HG02943 (cell line): ENCODE measurements at regions not wholly inside any gene's neighbourhood (a gene's known extent, or its start where the extent isn't known, plus 50 kb on each side); places are given as distances from the start of the nearest gene placed in this dataset.

ENCODE experiments used
- ATAC-seq: cut with Tn5 transposase; IDR thresholded peaks from one replicate; pipeline ENCODE4 v1.9.1; 2021; ENCODE audit warnings: mild to moderate bottlenecking, low read depth, moderate library complexity; ENCODE audit not compliant: unreplicated experiment

GRCh38 chr6:132972254-132972653, 157.9 kb downstream of the RPS12 start:
- no peak for ATAC-seq

DNA sequence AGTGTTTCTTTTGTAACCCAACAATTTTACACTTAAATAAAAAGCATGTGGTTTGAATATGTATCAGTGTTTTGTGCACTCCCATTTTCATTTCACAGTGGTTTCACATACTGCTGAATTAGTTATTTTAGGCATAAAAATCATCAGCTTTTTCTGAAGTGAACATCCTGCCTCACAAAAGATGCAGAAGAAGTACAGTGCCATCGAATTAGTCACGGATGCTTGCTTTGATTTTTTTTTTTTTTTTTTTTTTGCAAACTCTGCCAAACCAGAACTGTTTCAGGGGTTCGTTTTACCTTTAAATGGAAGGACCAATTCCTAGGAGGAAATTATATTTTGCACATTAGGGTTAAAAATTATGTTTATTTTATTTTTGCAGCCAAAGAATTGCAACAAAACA, 158.6 kb downstream of the RPS12 start:
- no peak for ATAC-seq

GRCh38 chr6:132973514-132973993, 159.2 kb downstream of the RPS12 start:
- no peak for ATAC-seq

- no peak for ATAC-seq
Measured at GRCh38 chr6:132974122-132974521, 159.8 kb downstream of the RPS12 start.

- ATAC-seq = no peak
Measured at GRCh38 chr6:132977413-132977812, 163.0 kb downstream of the RPS12 start.

DNA sequence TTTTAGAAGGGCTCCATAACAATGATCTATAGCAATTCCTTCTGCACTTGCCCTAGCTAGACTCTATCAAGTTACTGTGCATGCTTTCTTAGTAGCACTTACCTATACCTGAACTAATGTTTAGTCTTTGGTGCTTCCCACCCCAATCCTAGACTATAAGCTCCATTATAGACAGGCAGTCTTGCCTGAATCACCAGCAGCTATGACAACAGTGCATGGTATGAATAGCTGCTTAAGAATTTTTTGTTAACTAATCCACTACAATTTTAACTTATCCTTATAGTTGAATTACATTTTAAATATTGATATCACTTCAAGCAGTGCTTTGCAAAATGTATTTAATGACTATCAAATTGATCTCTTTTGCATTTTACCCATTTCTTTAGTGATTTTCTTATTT, 164.3 kb downstream of the RPS12 start:
- ATAC-seq = no peak

DNA sequence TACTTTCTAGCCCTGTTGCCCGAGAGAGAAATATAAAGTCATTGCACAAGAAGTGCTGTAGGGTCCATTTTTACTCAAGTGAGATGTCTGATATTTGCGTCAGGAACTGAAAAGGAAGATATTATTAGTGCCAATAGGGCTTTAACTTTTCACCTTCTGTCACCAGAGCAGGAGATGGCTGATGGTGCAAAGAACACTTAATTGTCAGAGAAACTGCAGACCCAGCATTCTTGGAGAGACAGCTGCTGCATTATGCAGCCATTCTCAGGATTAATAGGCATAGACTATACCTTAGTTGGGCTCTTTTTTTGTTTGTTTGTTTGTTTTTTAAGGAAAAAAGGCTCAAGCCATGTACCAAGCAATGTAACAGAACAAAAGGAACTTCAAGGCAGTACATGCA, 179.4 kb downstream of the RPS12 start:
- no peak for ATAC-seq

DNA sequence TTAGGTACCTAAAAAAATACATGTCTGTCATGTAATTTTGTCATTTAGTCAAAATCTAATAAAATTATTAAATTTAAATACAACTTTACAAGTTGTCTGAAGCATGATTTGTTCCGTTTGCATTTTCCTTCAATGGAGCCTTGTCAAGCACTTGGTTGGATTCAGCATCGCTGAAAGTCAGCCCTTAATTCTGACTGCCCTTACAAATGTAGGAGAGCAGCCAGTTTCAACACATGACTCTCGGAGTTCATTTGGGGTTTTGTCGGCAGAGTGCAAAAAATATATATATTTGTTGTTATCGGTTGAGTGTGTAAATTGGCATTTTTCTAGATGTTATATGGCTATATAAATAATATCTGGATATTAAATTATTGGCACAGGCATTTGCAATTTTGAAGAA, 180.6 kb downstream of the RPS12 start:
- ATAC-seq = no peak

GRCh38 chr6:132995432-132995831, 181.1 kb downstream of the RPS12 start:
- no peak for ATAC-seq

- no peak for ATAC-seq
Measured at GRCh38 chr6:132998418-132998817, 184.0 kb downstream of the RPS12 start.

DNA sequence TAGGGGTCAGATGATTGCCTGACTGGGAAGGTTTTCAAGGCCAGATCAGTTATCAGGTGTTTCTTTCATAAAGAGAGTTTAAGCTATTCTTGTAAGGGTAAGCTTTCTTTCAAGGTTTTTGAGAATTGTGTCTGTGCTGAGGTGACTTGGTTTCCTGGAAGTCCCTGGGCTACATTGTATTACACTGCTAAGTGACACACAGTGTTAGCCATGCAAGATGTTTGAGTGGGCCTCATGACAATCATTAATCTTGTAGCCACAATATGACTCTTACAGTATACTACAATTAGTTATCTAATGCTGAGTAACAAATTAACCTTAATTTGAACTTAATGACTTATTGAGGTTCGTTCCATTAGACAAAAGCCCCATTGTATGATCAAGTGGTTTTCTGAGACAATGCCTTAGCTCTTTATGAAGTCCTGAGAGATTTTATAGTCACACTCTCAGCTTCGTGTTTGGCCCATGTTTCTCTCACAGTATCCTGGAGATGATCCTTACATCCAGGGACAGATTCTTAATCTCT, 186.7 kb downstream of the RPS12 start:
- ATAC-seq = no peak

DNA sequence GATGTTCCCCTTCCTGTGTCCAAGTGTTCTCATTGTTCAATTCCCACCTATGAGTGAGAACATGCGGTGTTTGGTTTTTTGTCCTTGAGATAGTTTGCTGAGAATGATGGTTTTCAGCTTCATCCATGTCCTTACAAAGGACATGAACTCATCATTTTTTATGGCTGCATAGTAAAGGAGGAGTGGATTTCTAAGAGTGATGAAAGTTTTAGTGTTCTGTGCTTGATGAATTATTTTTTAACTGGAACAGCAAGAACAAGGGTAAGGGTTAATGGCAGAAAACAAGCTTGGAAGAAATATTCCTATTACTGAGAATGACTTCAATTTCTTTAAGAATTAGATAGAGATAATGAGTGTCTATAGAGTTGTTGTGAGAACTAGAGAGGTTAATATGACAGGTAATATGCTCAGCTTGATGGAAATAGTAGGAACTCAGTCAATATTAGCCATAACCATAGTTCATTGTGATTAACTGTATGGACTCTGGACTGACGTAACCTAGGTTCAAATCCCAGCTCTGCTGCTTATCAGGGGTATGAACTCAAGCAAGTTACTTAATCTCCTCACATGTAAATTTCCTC, 190.0 kb downstream of the RPS12 start:
- ATAC-seq = no peak

DNA sequence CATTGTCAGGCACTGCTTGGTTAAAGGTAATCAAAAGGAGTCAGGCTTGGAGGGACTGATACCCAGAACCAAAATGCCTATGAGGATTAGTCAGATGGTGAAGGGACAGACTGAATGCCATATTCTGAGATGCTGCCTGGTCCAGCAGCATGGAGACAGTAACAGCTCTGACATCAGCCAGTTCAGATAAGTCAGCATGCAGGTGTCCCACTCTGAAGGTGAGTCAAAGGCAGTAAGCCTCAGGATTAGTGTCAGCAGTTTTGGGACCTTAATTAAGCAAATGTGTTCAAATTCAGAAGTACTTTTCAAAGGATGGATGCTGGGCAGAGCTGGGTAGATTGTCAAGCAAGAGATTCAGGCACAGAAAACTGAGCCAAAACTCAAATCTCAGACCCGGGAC, 198.4 kb downstream of the RPS12 start:
- no peak for ATAC-seq

DNA sequence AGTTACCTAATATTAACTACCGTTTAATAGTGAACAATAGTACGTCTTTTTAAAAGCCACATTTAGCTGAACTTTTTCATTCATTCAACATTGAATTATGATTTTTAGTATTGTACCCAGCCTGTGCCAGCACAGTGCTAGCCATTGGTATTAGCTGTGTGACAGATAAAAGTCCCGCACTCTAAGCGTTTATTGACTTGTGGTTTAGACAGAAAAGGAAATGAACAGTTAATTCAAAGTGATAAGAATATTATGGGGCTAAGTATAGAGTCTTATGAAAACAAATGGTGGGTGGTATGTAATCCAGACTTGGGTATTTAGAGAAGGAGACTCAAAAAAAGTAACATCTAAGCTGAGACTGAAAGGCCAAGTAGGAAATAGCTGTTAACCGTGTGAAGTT, 202.3 kb downstream of the RPS12 start:
- no peak for ATAC-seq

DNA sequence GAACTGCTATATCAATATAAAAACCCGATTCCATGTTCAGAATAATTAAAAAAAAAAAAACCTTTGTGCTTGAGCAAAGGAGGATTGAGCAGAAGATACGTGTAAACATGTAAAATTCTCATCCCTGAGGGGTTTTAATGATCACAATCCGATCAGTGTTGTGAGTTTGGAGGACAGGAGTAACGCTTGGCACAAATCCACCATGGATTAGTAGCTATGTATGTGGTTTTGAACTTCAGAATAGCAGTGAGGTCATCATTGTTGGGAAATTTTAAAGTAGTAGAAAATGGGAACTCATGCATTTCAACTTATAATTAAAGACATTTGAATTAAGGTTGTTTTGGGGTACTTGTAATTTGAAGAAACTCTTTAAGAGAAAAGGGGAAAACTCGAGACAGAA, 203.2 kb downstream of the RPS12 start:
- no peak for ATAC-seq

- no peak for ATAC-seq
Measured at GRCh38 chr6:133026705-133027104, 212.3 kb downstream of the RPS12 start.

GRCh38 chr6:133033263-133033662, 207.9 kb upstream of the EYA4 start:
- ATAC-seq = no peak

- no peak for ATAC-seq
Measured at GRCh38 chr6:133034509-133035206, 206.5 kb upstream of the EYA4 start.

DNA sequence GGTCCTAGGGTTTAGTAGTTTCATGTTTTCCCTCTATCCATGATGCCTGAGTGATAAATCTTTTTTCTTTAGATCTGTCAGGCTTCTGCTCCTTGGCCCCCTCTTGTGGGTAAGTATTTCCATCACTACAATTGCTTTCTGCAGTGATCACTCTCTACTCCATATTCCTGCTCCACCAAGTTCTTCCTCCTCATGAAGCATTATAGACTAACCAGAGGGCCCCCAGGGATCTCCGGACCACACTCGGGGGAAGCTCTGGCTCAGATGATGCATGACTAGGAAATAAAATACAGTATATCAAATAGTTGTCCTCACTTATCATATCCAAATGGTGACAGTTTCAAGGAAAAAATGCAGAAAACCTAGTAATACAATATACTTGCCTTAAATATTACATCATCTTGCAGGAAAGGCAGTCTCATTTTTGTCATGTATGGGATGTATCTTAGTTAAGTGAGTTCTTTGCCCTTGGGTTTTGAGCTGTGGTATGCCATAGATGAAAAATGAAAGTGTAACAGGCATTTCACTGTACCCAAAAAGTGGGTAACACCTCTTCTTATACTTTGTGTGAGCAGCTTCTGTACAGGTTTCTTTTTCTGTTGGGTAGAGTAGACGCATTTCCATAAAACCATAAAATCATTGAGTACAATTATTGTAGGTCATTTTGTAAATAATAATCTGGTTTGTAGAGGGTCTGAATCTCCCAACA, 200.9 kb upstream of the EYA4 start:
- ATAC-seq = no peak

- no peak for ATAC-seq
Measured at GRCh38 chr6:133040803-133041419, 200.2 kb upstream of the EYA4 start.

DNA sequence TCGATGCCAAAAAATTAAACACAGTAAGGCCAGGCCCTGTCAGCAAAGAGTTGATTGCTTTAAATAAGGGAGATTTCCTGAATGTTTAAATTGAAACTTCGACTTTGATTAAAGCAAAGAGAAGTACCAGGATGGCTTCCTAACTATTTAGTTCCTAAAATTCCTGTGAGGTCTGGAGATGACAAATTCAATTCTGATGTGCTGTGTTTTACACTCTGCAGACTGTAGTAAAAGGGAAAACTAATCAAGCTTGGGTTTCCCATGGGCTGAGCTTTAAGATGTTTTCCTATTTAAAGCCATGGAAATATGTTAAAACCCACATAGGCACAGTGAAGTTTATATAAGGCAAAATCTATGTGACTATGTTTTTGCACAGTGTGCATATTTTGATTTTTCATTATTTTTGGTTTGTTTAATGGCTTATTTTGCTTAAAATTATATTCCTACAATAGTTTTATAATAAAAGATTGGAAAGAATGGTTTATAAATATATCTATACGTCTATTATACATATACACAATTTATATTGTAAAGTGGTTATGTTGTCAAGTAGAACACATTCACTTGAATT, 198.5 kb upstream of the EYA4 start:
- no peak for ATAC-seq
